Stimulated activated CD8-positive, alpha-beta memory T cell treated with anti-CD3 and anti-CD28 coated beads, Interleukin-4, amount 100 ng/mL, for 1 hour (primary cell): ENCODE measurements at regions not wholly inside any gene's neighbourhood (a gene's known extent, or its start where the extent isn't known, plus 50 kb on each side); places are given as distances from the start of the nearest gene placed in this dataset.
"Not testable (repeated sequence)": the region's sequence is repeated elsewhere in the genome, so short reads cannot be mapped to it uniquely, and the experiment has no call there.

Experiments
- DNase-seq, 2 donors: peaks; one replicate each; pipeline ENCODE4 v3.0.0-alpha.2; 2020; ENCODE audit warnings: low read depth in 2 of 2, low spot score in 1 of 2

- DNase-seq = no peak
These were observed 566.7 kb upstream of the NECTIN3 start for GRCh38 chr3:110504901-110505300.

DNA sequence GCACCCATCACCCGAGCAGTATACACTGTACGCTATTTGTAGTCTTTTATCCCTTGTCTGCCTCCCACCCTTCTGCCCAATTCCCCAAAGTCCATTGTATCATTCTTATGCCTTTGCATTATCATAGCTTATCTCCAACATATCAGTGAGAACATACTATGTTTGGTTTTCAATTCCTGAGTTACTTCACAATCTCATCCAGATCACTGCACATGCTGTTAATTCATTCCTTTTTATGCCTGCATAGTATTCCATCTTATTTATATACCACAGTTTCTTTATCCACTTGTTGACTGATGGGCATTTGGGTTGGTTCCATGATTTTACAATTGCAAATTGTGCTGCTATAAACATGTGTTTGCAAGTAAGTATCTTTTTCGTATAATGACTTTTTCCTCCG is 564.7 kb upstream of the NECTIN3 start:
- DNase-seq = no peak

GRCh38 chr3:110507570-110507969 is 564.0 kb upstream of the NECTIN3 start:
- DNase-seq = not testable (repeated sequence)

- no peak for DNase-seq
These were observed 558.7 kb upstream of the NECTIN3 start for GRCh38 chr3:110512961-110513360.

DNA sequence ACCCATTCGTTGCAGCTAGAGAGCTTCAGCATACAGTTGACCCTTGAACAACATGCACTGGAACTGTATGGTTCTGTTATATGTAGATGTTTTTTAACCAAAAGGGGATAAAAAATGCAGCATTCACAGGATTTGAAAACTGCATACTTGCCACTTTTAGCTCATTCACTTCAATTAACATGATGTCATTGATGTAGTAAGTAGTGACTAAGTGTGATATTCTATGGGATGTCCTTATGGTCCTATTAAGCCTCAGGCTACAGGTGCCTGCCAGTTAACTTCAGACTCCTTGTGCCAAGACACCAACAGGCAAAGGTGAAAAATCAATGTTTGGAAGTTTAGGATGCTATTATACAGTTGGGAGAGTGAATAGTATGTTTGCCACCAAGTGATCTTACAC is 553.6 kb upstream of the NECTIN3 start:
- no peak for DNase-seq

DNA sequence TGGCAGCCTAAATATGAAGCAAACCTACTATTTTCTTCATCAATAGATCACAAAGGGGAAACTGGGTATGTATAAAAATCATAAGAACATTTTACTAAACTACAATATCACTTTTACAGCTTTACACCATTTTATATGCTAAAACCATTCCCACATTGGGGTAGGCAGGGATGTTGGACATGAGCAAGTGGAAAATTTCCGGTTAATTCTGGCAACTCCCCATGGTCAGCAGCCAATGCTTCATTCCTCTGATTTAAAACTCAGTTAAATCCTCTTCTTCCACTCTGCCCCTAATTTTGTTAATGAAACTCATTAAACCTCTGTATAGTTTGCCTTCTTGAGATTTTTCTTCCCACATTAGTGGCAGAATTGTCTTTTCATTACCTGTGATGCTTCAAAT is 552.5 kb upstream of the NECTIN3 start:
- no peak for DNase-seq

- DNase-seq = no peak
These were observed 550.6 kb upstream of the NECTIN3 start for GRCh38 chr3:110521019-110521418.

- not testable (repeated sequence) for DNase-seq
These were observed 546.0 kb upstream of the NECTIN3 start for GRCh38 chr3:110525558-110526064.

GRCh38 chr3:110526777-110527727 is 544.6 kb upstream of the NECTIN3 start:
- DNase-seq = no peak

DNA sequence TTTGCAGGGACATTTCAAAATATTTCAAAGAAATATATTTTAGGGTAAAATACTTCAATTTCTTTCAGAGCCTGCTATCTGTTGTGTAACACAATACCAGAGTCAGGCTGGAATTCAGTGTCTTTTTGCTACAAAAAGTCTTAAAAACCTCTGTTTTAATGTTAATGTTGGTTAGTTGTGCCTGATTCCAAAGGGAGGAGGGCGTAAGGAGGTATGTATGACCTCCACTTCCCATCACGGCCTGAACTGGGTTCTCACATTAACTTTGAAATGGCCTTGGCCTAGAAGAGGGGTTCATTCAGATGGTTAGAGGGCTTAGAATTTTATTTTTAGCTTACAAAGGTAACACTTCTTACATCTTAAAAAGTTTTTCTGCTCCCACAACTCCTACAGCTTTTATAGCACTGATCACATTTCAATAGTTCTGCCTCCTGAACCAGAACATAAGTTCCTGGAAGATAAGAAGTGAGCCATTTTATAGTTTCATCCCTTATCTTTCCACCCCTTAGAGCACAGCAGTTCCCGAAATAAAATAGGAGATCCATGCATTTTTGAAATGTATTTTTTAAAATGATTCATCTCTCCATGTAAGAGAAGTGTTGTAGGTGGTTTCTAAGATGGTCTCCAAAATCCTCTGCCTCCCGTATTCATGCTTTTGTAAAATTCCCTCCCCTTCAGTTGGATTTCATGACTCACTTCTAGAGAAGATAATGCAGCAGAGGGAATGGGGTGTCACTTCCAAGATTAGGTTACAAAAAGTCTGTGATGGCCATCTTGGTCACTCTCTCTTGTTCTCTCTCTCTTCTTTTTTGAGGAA is 543.1 kb upstream of the NECTIN3 start:
- DNase-seq = no peak

DNA sequence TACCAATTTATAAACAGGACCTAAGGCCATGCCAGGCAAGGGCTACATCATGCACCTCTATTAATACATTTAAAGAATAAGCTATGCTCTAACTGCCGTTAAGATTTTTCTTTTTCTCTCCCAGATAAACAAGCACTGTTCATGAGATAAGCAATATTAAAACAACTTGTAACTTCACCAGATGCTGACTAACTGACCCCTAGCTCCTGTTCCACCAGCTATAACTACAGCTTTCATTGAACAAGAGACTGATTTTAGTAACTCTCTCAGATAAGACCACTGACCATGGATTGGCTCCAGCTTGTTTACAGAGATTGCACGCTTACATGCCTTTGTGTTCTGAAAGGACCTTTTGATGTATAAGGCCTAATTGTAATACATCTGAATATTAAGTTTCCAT is 540.7 kb upstream of the NECTIN3 start:
- no peak for DNase-seq

- no peak for DNase-seq
These were observed 538.5 kb upstream of the NECTIN3 start for GRCh38 chr3:110533089-110533488.

- no peak for DNase-seq
These were observed 529.0 kb upstream of the NECTIN3 start for GRCh38 chr3:110542552-110543150.

DNA sequence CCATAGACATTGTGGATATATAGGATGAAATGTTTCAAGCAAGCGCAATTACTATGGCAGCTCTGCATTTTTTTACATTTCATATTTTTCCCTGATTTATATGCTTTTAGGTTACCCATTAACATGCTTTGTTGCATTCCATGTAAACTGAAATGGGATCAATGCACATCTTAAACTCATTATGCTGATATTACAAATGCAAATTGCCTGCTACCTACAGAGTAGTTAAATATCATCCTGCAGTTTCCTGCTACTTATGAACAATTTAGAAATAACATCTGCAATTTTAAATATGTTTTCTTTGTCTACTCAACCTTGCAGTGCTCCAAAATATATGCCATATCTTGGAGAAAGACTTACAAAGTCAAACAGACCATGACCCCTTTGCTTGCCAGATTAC is 526.9 kb upstream of the NECTIN3 start:
- no peak for DNase-seq

DNA sequence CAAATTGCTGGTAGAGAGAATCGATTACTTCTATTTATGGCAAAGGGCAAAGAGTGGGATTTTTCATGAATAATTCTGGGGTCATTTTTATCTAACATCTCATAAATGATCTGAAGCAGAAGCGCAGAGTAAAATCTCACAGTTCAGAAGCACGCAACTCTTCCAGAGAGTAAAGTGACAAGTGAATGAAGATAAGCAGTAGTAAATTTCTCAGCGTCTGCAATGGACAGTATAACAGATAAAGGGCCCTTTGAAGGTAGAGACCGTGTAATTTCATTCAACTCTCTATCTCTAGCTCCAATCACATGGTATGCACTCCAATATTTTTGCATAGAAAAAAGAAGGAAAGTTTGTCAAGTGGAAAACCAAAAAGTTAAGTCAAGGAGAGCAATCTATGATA is 521.1 kb upstream of the NECTIN3 start:
- DNase-seq = no peak

GRCh38 chr3:110562621-110563020 is 509.0 kb upstream of the NECTIN3 start:
- no peak for DNase-seq

DNA sequence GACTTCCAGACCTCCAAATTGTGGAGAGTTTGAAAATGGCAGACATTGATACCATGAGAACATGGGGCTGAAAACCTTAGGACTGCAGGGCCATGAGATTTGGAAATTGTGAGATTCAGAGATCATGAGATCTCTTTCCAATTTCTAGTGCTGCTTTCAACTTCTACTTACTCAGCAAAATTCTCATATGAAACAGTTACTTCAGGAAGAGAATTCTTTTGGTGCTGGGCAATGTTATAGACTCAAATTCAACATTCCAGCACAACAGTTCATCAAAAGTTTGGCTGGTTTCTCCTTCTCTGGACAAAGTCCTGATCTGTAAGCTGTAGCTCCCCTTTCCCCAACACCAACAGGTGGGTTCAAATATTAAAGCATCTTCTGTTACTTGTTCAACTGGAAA is 506.9 kb upstream of the NECTIN3 start:
- no peak for DNase-seq

- DNase-seq = no peak
These were observed 504.6 kb upstream of the NECTIN3 start for GRCh38 chr3:110567029-110567428.

DNA sequence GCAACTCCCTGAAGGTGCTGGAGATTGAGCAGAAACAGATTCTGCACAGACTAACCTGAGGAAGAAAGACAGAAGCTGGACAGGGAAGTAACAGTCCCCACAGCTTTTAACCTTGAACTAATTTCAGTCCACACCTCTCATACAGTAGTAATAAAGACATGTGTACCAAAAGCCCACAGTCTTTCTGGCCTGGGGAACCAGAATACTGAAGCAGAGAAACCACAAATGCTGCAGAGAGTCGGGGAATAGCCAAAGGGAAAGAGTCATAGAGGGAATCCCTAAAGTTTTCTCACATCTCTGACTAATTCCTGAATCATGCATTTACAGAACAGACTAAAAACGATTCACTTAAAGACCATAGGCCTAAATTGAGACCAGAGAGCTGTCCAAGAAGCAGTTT is 503.4 kb upstream of the NECTIN3 start:
- DNase-seq = no peak

GRCh38 chr3:110569073-110569472 is 502.5 kb upstream of the NECTIN3 start:
- no peak for DNase-seq

DNA sequence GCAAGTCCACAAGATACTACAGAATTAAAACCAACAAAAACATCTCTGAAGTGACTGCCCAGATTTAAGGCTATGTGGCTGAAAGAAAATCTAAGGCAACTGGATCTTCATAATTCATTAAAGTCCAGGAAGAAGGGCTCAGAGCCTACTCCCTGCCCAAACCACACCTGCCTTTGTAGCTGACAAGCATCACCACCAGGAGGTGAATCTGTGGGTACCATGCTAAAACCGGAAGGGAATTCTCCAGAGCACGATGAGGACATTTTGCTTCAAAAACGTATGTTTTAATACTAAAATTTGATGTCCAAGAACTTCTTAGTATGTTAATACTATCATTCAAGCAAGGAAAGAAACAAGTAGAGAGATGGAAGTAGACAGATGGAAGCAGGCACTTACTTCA is 495.9 kb upstream of the NECTIN3 start:
- no peak for DNase-seq

- DNase-seq = no peak
These were observed 494.7 kb upstream of the NECTIN3 start for GRCh38 chr3:110576960-110577359.
